NCI-H2227 treated with DMSO at 0.1 percent for 48 hours (cell line): ENCODE measurements at regions not wholly inside any gene's neighbourhood (a gene's known extent, or its start where the extent isn't known, plus 50 kb on each side); places are given as distances from the start of the nearest gene placed in this dataset.
A peak's percentile ranks its signal among the peaks of the same experiment; 100 is the strongest.

Experiments
- DNase-seq: peaks from one replicate; lab custom pipeline; 2025; lab: John Stamatoyannopoulos, UW

- no peak for DNase-seq
Measured at GRCh38 chr18:38307914-38308313, 742.3 kb upstream of the CELF4 start.

GRCh38 chr18:38305961-38306360 lies 740.4 kb upstream of the CELF4 start:
- no peak for DNase-seq

GRCh38 chr18:38301621-38302020 lies 736.0 kb upstream of the CELF4 start:
- DNase-seq: no peak

DNA sequence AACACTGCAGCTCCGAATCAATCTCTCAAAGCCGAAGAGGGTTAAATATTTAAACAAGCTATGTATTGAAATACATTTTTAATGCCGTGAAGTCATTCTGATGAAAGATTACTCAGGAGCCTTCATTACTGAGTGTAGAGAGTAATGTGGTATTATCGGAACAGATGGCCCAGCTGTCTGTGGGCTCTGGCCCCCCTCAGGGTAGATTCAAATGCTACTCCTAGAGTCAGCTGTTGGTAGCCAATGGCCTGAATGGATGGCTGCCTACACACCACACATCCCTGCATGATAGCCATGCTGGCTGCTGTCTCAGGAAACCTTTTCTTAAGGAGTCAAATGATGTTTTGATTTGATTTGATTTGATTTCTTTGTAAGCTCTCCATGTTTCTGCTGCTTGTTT lies 732.3 kb upstream of the CELF4 start:
- DNase-seq: no peak

DNA sequence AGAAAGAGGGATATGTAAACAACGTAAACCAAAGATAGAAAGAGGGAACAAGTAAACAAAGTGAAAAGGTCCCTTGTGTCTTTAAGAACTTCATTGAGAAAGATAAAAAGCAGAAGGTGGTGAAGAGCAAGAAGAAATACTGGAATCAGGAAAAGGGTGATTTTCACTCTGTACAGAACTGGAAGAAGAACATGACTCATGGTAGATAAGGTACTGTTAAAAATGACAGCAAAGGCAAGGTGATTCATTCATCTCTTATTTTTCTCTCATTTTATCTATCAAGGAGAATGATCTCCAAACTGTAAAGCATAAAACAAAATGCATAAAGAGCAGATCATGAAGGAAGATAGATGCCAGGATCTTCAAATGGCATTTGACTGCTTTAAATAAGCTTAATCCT lies 724.6 kb upstream of the CELF4 start:
- DNase-seq: no peak

DNA sequence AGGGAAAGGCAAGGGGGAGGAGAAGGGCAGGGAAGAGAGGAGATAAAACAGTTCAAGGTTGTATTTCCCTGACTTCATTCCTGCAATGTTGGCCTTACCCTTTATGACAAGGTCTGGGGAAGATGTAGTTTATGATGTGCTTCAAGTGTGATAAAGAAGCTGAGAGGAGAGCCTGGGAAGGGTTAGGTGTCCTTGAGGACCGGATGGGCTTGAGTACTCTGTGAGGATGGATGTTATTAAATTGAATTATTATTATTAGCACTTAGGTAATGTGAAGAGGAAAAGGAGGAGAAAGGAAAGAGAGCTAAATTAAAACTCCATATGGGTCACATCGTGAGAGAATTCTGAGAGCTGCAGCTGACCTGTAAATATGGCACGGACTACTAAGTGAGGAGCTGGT lies 719.4 kb upstream of the CELF4 start:
- peak; percentile 68 for DNase-seq

GRCh38 chr18:38263066-38263465 lies 697.5 kb upstream of the CELF4 start:
- DNase-seq: no peak

DNA sequence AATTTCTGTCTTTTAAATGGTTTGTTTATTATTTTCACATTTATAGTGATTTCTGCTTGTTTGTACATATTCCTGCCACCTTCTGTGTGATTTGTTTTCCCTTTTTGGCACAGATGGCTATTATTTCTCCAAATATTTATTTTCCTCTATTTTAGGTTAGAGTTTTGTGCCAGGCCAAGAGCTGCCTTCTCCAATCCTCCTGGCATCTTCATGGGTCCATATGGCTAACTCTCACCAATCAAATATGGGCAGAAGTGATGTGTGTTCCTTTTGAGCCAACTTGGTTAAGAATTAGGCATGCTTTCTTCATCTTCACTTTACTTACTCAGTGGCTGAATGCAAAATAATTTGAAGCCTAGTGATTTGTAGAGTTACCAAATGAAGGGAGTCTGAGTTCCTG lies 697.1 kb upstream of the CELF4 start:
- DNase-seq: no peak

- no peak for DNase-seq
Measured at GRCh38 chr18:38257661-38258060, 692.1 kb upstream of the CELF4 start.

- no peak for DNase-seq
Measured at GRCh38 chr18:38256366-38256765, 690.8 kb upstream of the CELF4 start.

DNA sequence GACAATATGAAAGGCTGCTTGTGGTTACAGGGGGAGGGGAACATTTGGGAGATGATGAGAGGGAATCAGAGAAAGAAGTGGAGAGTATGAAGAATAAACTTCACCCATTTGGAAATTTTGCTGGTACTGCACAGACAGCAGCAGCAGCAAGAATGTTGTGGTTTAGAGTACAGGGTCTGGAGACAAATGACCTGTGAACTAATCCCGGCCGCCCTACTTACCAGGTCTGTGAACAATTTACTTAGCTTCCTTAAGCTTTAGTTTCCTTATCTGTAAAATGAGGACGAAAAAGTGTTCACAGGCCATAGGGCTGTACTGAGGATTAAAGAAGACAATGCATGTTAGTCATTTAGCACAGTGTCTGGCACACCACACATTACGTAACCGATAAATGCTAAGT lies 685.4 kb upstream of the CELF4 start:
- no peak for DNase-seq

DNA sequence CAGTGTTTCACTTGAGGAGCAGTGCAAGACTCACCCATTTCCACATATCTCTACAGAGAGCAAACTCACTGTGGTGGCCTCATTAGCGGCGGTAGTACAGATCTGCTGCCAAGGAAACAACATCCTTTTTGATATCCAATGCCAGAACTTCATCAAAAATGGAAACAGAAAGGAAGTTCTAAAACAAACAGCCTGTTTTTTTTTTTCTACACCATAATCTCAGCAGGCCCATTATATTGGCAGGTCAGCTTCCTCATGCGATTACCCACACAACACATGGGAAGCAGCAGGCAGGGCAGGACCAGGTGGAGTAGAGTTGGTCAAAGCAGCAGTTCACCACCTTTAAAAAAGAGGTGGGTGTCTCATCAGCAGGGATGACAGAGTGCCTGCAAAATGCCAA lies 678.9 kb upstream of the CELF4 start:
- DNase-seq: no peak

- no peak for DNase-seq
Measured at GRCh38 chr18:38243291-38243690, 677.7 kb upstream of the CELF4 start.

DNA sequence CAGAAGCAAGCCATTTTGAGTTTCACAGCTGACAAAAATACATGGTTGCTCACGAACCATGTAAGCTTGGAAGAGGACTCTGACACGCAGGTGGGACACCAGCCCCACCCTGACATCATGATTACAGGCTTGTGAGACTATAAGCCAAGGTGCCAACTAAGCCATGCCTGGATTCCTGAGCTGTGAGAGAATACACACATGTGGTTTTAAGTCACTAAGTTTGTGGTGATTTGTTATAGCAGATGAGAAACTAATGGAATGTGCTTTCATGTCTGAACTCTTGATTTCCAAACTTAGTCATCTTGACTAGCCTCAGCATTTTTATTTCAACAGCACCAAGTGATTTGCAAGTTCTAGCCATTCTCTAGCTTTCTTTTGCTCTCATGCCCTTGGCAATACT lies 676.1 kb upstream of the CELF4 start:
- DNase-seq: no peak

- no peak for DNase-seq
Measured at GRCh38 chr18:38241216-38241615, 675.6 kb upstream of the CELF4 start.

- DNase-seq: no peak
Measured at GRCh38 chr18:38239606-38240005, 674.0 kb upstream of the CELF4 start.

DNA sequence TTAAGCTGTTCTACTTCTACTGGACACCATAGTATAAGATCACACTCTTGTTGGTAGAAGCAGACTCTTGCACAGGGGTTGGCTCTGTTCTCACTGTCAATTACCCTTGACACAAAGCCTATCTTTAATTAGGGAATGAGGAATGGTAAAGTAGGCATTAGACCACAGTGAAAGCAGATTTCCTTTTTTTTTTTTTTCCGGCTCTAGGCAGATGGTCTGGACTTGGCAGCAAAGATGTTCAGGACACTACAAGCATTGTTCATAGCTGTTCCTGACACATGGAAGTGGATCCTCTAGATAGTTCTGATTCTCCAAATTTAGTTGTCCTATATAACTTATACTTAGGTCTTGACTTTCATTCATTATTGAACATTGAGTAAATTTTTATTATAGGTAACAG lies 672.2 kb upstream of the CELF4 start:
- no peak for DNase-seq

- no peak for DNase-seq
Measured at GRCh38 chr18:38221476-38222100, 656.0 kb upstream of the CELF4 start.

DNA sequence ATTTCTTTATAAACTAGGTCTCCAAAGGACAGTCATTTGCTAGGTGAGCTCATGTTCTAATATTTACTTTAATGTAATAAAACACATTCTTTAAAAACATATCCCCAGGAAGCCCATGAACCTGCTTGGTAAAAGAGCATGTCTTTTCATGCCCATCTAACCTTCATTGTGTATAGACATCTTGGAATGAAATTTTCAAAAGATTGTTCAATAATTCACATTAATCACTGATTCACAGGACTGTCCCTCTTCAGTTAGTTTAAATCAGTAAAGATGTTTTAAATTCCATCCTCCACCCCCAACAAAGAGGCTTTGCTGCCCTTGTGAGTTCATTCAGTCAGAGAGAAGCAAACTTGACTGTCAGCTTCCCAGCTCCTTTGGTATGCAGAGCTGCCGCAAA lies 633.4 kb upstream of the CELF4 start:
- DNase-seq: no peak

DNA sequence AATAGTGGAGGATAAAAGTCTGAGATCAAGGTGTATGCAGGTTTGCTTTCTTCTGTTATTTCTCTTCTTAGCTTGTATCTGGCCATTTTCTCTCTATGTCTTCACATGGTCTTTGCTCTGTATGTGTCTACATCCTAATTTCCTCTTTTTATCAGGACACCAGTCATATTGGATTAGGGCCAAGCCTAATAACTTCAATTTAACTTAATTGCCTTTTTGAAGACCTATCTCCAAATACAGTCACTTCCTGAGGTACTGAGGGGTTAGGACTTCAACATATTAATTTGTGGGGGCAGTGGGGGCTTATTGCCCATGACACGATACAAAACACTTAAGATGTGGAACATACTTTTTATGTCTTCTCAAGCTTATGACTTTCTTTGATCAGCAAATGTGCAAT lies 632.9 kb upstream of the CELF4 start:
- DNase-seq: no peak

DNA sequence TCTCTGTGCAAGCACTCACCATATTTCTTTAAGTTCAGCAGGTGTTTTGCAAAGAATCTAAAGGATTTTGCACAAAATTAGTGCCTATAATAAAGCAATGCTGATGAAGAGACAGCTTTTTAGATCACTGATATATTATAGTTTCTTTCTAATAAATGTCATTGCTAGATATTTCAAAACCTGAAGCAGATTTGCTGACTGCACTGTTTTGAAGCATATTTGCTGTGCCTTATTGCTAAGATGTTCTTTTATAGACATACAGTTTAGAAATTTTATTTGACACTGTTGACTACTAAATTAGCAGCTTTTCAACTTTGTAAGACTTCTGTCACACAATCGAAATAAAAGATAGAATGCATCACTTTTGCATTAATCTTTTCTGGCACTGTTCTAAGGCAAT lies 620.9 kb upstream of the CELF4 start:
- no peak for DNase-seq

DNA sequence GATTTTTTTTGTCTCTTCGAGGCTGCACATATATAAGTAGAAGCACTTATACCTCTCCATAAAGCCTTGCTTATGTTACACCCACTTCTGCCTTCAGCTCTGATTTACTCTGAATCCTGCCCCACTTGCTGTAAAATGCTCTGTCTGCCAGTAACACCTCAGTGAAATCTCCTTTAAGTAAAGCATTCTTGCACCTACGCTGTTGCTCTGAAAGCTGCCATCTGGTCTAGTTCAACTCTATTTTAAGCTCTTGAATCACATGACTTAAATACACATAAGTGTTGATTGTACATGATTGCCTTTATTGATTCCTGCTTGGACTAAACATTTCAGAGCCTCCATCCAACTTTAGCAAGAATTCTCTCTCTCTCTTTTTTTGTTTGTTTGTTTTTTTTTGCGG lies 609.0 kb upstream of the CELF4 start:
- peak; percentile 65 for DNase-seq

GRCh38 chr18:38174173-38174572 lies 608.6 kb upstream of the CELF4 start:
- no peak for DNase-seq

GRCh38 chr18:38170845-38171244 lies 605.2 kb upstream of the CELF4 start:
- DNase-seq: no peak

GRCh38 chr18:38167623-38168022 lies 602.0 kb upstream of the CELF4 start:
- DNase-seq: no peak
